Loucy (cell line): ENCODE measurements at regions not wholly inside any gene's neighbourhood (a gene's known extent, or its start where the extent isn't known, plus 50 kb on each side); places are given as distances from the start of the nearest gene placed in this dataset.

Experiments used
- EZH2phosphoT487 ChIP-seq: fragments of 200-600 bp; IDR thresholded peaks from 2 replicates; pipeline ENCODE4 v1.6.1; 2018; ENCODE audit warnings: antibody characterized with exemption, mild to moderate bottlenecking, moderate library complexity, borderline replicate concordance
- TF ChIP-seq, protein P1 (sequence below): fragments of 200-600 bp; sonication (generic); conservative IDR thresholded peaks from 2 replicates; pipeline ENCODE4 v1.5.1; 2014; ENCODE audit warnings: mild to moderate bottlenecking, antibody characterized with exemption, low read length

GRCh38 chr18:70709144-70709543, 420.3 kb downstream of the SOCS6 start:
- TF ChIP-seq, protein P1, sequence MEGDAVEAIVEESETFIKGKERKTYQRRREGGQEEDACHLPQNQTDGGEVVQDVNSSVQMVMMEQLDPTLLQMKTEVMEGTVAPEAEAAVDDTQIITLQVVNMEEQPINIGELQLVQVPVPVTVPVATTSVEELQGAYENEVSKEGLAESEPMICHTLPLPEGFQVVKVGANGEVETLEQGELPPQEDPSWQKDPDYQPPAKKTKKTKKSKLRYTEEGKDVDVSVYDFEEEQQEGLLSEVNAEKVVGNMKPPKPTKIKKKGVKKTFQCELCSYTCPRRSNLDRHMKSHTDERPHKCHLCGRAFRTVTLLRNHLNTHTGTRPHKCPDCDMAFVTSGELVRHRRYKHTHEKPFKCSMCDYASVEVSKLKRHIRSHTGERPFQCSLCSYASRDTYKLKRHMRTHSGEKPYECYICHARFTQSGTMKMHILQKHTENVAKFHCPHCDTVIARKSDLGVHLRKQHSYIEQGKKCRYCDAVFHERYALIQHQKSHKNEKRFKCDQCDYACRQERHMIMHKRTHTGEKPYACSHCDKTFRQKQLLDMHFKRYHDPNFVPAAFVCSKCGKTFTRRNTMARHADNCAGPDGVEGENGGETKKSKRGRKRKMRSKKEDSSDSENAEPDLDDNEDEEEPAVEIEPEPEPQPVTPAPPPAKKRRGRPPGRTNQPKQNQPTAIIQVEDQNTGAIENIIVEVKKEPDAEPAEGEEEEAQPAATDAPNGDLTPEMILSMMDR = no peak
- TF ChIP-seq EZH2phosphoT487 = no peak
